OCI-M2 (cell line): ENCODE measurements at regions not wholly inside any gene's neighbourhood (a gene's known extent, or its start where the extent isn't known, plus 50 kb on each side); places are given as distances from the start of the nearest gene placed in this dataset.
"Not testable (repeated sequence)": the region's sequence is repeated elsewhere in the genome, so short reads cannot be mapped to it uniquely, and the experiment has no call there.

Experiments
- DNase-seq: peaks from one replicate; lab custom pipeline; 2025; ENCODE audit not compliant: unreplicated experiment; lab: John Stamatoyannopoulos, UW

GRCh38 chr6:113359155-113360140 lies 497.7 kb upstream of the MARCKS start:
- no peak for DNase-seq

- no peak for DNase-seq
Measured at GRCh38 chr6:113361014-113361645, 496.0 kb upstream of the MARCKS start.

GRCh38 chr6:113362301-113363047 lies 494.7 kb upstream of the MARCKS start:
- DNase-seq: no peak

- no peak for DNase-seq
Measured at GRCh38 chr6:113363048-113363798, 493.9 kb upstream of the MARCKS start.

GRCh38 chr6:113363866-113364265 lies 493.3 kb upstream of the MARCKS start:
- no peak for DNase-seq

GRCh38 chr6:113364766-113365165 lies 492.4 kb upstream of the MARCKS start:
- no peak for DNase-seq

- DNase-seq: no peak
Measured at GRCh38 chr6:113365191-113365590, 492.0 kb upstream of the MARCKS start.

GRCh38 chr6:113366505-113366904 lies 490.6 kb upstream of the MARCKS start:
- no peak for DNase-seq

GRCh38 chr6:113370508-113371502 lies 486.3 kb upstream of the MARCKS start:
- DNase-seq: no peak

- not testable (repeated sequence) for DNase-seq
Measured at GRCh38 chr6:113375466-113375865, 481.7 kb upstream of the MARCKS start.

- no peak for DNase-seq
Measured at GRCh38 chr6:113375950-113376846, 480.9 kb upstream of the MARCKS start.

- DNase-seq: no peak
Measured at GRCh38 chr6:113376847-113377165, 480.3 kb upstream of the MARCKS start.

- no peak for DNase-seq
Measured at GRCh38 chr6:113377362-113377942, 479.7 kb upstream of the MARCKS start.

GRCh38 chr6:113380591-113380990 lies 476.6 kb upstream of the MARCKS start:
- no peak for DNase-seq

GRCh38 chr6:113381232-113381631 lies 475.9 kb upstream of the MARCKS start:
- DNase-seq: no peak

GRCh38 chr6:113381959-113382358 lies 475.2 kb upstream of the MARCKS start:
- no peak for DNase-seq

GRCh38 chr6:113383701-113384100 lies 473.4 kb upstream of the MARCKS start:
- DNase-seq: no peak

GRCh38 chr6:113385020-113385431 lies 472.1 kb upstream of the MARCKS start:
- DNase-seq: no peak
